Erythroblast (primary cell): ENCODE measurements at regions not wholly inside any gene's neighbourhood (a gene's known extent, or its start where the extent isn't known, plus 50 kb on each side); places are given as distances from the start of the nearest gene placed in this dataset.

Experiments
- GATA1 ChIP-seq: IDR thresholded peaks from 2 replicates; pipeline ENCODE4 v1.6.1; 2011; ENCODE audit warnings: low read depth, mild to moderate bottlenecking, control low read depth, low read length, moderate library complexity
- POLR2A ChIP-seq: IDR thresholded peaks from 2 replicates; pipeline ENCODE4 v1.6.1; 2011; ENCODE audit warnings: mild to moderate bottlenecking, low read length

GRCh38 chr2:74081030-74081762 lies 66.5 kb downstream of the BOLA3 start:
- no peak for TF ChIP-seq POLR2A
- TF ChIP-seq GATA1, result no peak
